BLaER1 treated with 17β-estradiol and CSF1 and Interleukin-3, amounts not matched to agents 10 nM and 100 nM (cell line): ENCODE measurements at regions not wholly inside any gene's neighbourhood (a gene's known extent, or its start where the extent isn't known, plus 50 kb on each side); places are given as distances from the start of the nearest gene placed in this dataset.

Experiments used
- H3K27ac ChIP-seq, 11 experiments: shearing (Covaris generic); formaldehyde crosslinking; 2 replicates each; pipeline ENCODE4 v1.8.1; 2022
- H3K27me3 ChIP-seq, 11 experiments: shearing (Covaris generic); formaldehyde crosslinking; 2 replicates each; pipeline ENCODE4 v1.8.1; 2022
- H3K36me3 ChIP-seq, 11 experiments: shearing (Covaris generic); formaldehyde crosslinking; 2 replicates each; pipeline ENCODE4 v1.8.1; 2022
- H3K4me1 ChIP-seq, 10 experiments: shearing (Covaris generic); formaldehyde crosslinking; 2 replicates each; pipeline ENCODE4 v1.8.1; 2022
- H3K4me2 ChIP-seq, 11 experiments: shearing (Covaris generic); formaldehyde crosslinking; 2 replicates each; pipeline ENCODE4 v1.8.1; 2022
- H3K4me3 ChIP-seq, 10 experiments: shearing (Covaris generic); formaldehyde crosslinking; 2 replicates each; pipeline ENCODE4 v1.8.1; 2022
- H3K9ac ChIP-seq, 11 experiments: shearing (Covaris generic); formaldehyde crosslinking; 2 replicates each; pipeline ENCODE4 v1.8.1; 2022
- H3K9me3 ChIP-seq, 11 experiments: shearing (Covaris generic); formaldehyde crosslinking; replicated peaks in 1 of 11; 2 replicates each; pipeline ENCODE4 v1.8.1; 2022
- H4K20me1 ChIP-seq, 11 experiments: shearing (Covaris generic); formaldehyde crosslinking; 2 replicates each; pipeline ENCODE4 v1.8.1; 2022
- Cebpa-rat ChIP-seq, 11 experiments: shearing (Covaris generic); IDR thresholded peaks; 2 replicates each; pipeline ENCODE4 v1.8.1; 2022

- Histone ChIP-seq H3K4me1 (peaks cover 0 to 26% (median 0%) of the 10 kb centered on the region in 10 experiments; a peak in 2 of 20 replicates), H3K4me2 (no peak overlapping the region), H3K27ac (peak overlapping the region in 1 of 11 experiments; percentile 12; a peak in 2 of 22 replicates), H4K20me1 (no peaks in the 10 kb centered on the region; a peak in 3 of 22 replicates), H3K9me3 (peaks cover 0 to 42% (median 0%) of the 10 kb centered on the region in 11 experiments; a peak in 4 of 22 replicates), H3K27me3 (peaks cover 75 to 100% (median 97%) of the 10 kb centered on the region in 11 experiments), H3K4me3 (no peak overlapping the region), H3K36me3 (no peaks in the 10 kb centered on the region), H3K9ac (no peak overlapping the region)
- TF ChIP-seq Cebpa-rat (IDR thresholded peaks at IDR 0.05), result no peak
Observed at GRCh38 chrX:34546366-34546765, 110.7 kb downstream of the TMEM47 start.

GRCh38 chrX:34528081-34528480 lies 129.0 kb downstream of the TMEM47 start:
- peaks cover 0 to 9% (median 0%) of the 10 kb centered on the region in 11 experiments; a peak in 1 of 22 replicates for H3K9me3 ChIP-seq
- peaks cover 87 to 100% (median 99%) of the 10 kb centered on the region in 11 experiments for H3K27me3 ChIP-seq
- no peak for TF ChIP-seq Cebpa-rat (IDR thresholded peaks at IDR 0.05)
- H3K9ac ChIP-seq, result no peak overlapping the region
- H3K4me1 ChIP-seq, result no peaks in the 10 kb centered on the region
- H3K27ac ChIP-seq, result no peak overlapping the region
- H3K4me3 ChIP-seq, result no peak overlapping the region
- no peak overlapping the region for H3K4me2 ChIP-seq
- no peaks in the 10 kb centered on the region; a peak in 3 of 22 replicates for H4K20me1 ChIP-seq
- H3K36me3 ChIP-seq, result no peaks in the 10 kb centered on the region

DNA sequence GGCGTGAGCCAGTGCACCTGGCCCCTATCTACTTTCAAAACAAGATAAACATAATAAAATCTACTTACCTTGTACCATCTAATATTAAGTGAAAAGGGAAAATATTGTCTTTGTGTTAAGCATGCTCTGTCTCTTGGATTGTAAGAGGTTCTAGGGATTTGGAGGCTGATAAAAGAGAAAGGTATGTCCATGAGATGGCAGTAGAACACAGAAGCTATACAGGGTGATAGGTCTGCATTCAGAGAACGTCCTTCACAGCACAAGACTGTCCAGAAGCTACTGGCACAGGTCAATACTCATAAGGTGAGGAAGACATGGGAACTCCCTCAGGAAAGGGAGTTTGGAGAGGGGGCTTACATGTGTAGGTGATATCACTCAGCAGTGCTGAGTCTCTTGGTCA lies 135.5 kb downstream of the TMEM47 start:
- H3K4me1 ChIP-seq, result no peaks in the 10 kb centered on the region
- H3K36me3 ChIP-seq, result no peaks in the 10 kb centered on the region
- H3K4me3 ChIP-seq, result no peak overlapping the region
- no peaks in the 10 kb centered on the region for H3K9me3 ChIP-seq
- no peak overlapping the region for H3K27ac ChIP-seq
- TF ChIP-seq Cebpa-rat (IDR thresholded peaks at IDR 0.05), result no peak
- H3K27me3 ChIP-seq, result peaks cover 84 to 100% (median 92%) of the 10 kb centered on the region in 11 experiments
- no peak overlapping the region for H3K4me2 ChIP-seq
- H4K20me1 ChIP-seq, result no peaks in the 10 kb centered on the region; a peak in 3 of 22 replicates
- H3K9ac ChIP-seq, result no peak overlapping the region

DNA sequence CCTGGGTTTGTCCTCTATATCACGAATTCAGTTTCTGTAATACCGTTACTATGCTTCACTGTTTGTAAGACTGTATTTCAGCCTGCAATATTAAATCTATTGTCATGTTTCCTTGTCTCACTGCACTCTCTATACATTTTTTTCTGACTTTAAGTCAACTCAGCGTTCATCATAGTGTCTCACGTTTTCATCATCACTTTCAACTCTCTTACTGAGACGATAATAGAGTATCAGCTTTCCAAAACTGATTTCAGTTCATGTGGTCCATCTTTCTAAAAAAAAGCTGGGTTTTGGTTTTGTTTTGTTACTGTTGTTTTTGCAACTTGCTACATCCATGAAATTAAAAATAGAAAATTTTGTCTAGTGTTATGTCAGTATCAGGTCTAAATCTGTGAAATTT lies 147.7 kb downstream of the TMEM47 start:
- H3K4me1 ChIP-seq, result no peaks in the 10 kb centered on the region
- peaks cover 38 to 84% (median 70%) of the 10 kb centered on the region in 11 experiments for H3K27me3 ChIP-seq
- no peak overlapping the region for H3K4me2 ChIP-seq
- peaks cover 0 to 15% (median 5%) of the 10 kb centered on the region in 11 experiments; a peak in 11 of 22 replicates for H3K9me3 ChIP-seq
- no peak overlapping the region for H3K27ac ChIP-seq
- no peak for TF ChIP-seq Cebpa-rat (IDR thresholded peaks at IDR 0.05)
- no peak overlapping the region for H3K9ac ChIP-seq
- H4K20me1 ChIP-seq, result no peaks in the 10 kb centered on the region
- H3K36me3 ChIP-seq, result no peaks in the 10 kb centered on the region
- no peak overlapping the region for H3K4me3 ChIP-seq

- TF ChIP-seq Cebpa-rat (IDR thresholded peaks at IDR 0.05), result no peak
- H3K27me3 ChIP-seq, result peaks cover 20 to 82% (median 71%) of the 10 kb centered on the region in 11 experiments; a peak in 19 of 22 replicates
- no peak overlapping the region for H3K27ac ChIP-seq
- H3K4me3 ChIP-seq, result no peak overlapping the region
- H4K20me1 ChIP-seq, result no peaks in the 10 kb centered on the region
- H3K4me2 ChIP-seq, result no peak overlapping the region
- H3K9me3 ChIP-seq, result peaks cover 0 to 18% (median 7%) of the 10 kb centered on the region in 11 experiments; a peak in 12 of 22 replicates
- no peak overlapping the region for H3K9ac ChIP-seq
- H3K4me1 ChIP-seq, result no peaks in the 10 kb centered on the region
- no peaks in the 10 kb centered on the region for H3K36me3 ChIP-seq
Observed at GRCh38 chrX:34503119-34503518, 154.0 kb downstream of the TMEM47 start.

DNA sequence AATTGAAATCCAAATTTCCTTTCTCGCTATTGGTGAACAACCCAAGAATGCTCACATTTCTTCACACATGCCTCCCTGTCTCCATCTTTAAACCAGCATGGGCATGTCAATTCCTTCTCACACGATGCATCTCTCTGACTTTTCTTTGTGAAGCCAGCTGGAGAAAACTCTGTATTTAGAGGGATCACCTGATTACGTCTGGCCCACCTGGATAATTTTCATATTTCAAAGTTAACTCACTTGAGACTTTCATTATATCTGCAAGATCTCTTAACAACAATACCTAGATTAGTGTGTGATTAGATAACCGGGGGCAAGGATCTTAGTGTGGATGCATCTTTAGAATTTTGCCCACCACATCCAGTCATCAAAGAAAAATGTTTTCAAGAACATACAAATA lies 164.0 kb downstream of the TMEM47 start:
- no peak overlapping the region for H3K4me2 ChIP-seq
- no peak overlapping the region for H3K9ac ChIP-seq
- peaks cover 40 to 80% (median 67%) of the 10 kb centered on the region in 11 experiments for H3K27me3 ChIP-seq
- H3K4me1 ChIP-seq, result no peaks in the 10 kb centered on the region
- TF ChIP-seq Cebpa-rat (IDR thresholded peaks at IDR 0.05), result no peak
- no peaks in the 10 kb centered on the region; a peak in 2 of 22 replicates for H3K9me3 ChIP-seq
- H4K20me1 ChIP-seq, result no peaks in the 10 kb centered on the region
- no peak overlapping the region for H3K27ac ChIP-seq
- no peak overlapping the region for H3K4me3 ChIP-seq
- no peaks in the 10 kb centered on the region for H3K36me3 ChIP-seq

DNA sequence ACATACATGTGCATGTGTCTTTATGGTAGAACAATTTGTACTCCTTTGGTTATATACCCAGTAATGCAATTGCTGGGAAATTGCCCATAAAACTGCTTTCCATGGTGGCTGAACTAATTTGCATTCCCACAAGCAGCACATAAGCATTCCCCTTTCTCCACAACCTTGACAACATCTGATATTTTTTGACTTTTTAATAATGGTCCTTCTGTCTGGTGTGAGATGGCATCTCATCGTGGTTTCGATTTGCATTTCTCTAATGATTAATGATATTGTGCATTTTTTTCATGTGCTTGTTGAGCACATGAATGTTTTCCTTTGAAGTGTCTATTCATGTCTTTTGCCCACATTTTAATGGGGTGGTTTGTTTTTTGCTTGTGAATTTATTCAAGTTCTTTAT lies 166.0 kb downstream of the TMEM47 start:
- no peak overlapping the region for H3K4me3 ChIP-seq
- TF ChIP-seq Cebpa-rat (IDR thresholded peaks at IDR 0.05), result no peak
- H3K9ac ChIP-seq, result no peak overlapping the region
- H3K4me1 ChIP-seq, result no peaks in the 10 kb centered on the region
- no peaks in the 10 kb centered on the region; a peak in 2 of 22 replicates for H3K9me3 ChIP-seq
- H3K4me2 ChIP-seq, result no peak overlapping the region
- H3K27ac ChIP-seq, result no peak overlapping the region
- H4K20me1 ChIP-seq, result no peaks in the 10 kb centered on the region
- peaks cover 44 to 88% (median 73%) of the 10 kb centered on the region in 11 experiments for H3K27me3 ChIP-seq
- no peaks in the 10 kb centered on the region for H3K36me3 ChIP-seq

GRCh38 chrX:34487364-34487763 lies 169.7 kb downstream of the TMEM47 start:
- no peak overlapping the region for H3K4me3 ChIP-seq
- H3K36me3 ChIP-seq, result no peaks in the 10 kb centered on the region
- H3K9me3 ChIP-seq, result no peaks in the 10 kb centered on the region
- no peak overlapping the region for H3K27ac ChIP-seq
- no peak overlapping the region for H3K4me2 ChIP-seq
- TF ChIP-seq Cebpa-rat (IDR thresholded peaks at IDR 0.05), result no peak
- H3K4me1 ChIP-seq, result no peaks in the 10 kb centered on the region
- H4K20me1 ChIP-seq, result no peaks in the 10 kb centered on the region
- no peak overlapping the region for H3K9ac ChIP-seq
- H3K27me3 ChIP-seq, result peaks cover 64 to 94% (median 85%) of the 10 kb centered on the region in 11 experiments

GRCh38 chrX:34483980-34484379 lies 173.1 kb downstream of the TMEM47 start:
- no peak overlapping the region for H3K4me2 ChIP-seq
- peaks cover 65 to 95% (median 89%) of the 10 kb centered on the region in 11 experiments; a peak in 21 of 22 replicates for H3K27me3 ChIP-seq
- H3K9me3 ChIP-seq, result no peaks in the 10 kb centered on the region; a peak in 1 of 22 replicates

GRCh38 chrX:34470507-34470906 lies 186.6 kb downstream of the TMEM47 start:
- Histone ChIP-seq H3K27me3 (peaks cover 46 to 95% (median 75%) of the 10 kb centered on the region in 11 experiments), H4K20me1 (no peaks in the 10 kb centered on the region; a peak in 1 of 22 replicates), H3K36me3 (no peaks in the 10 kb centered on the region), H3K4me2 (no peak overlapping the region), H3K4me1 (no peaks in the 10 kb centered on the region), H3K4me3 (no peak overlapping the region), H3K9me3 (0 out of 22 replicates have a peak, but pooled peaks cover 0 to 5% (median 0%) of the 10 kb centered on the region in 11 experiments), H3K27ac (no peak overlapping the region), H3K9ac (no peak overlapping the region)
- TF ChIP-seq Cebpa-rat (IDR thresholded peaks at IDR 0.05), result no peak

More at GRCh38 chrX:34483980-34484379, 173.1 kb downstream of the TMEM47 start:
- H4K20me1 ChIP-seq, result peaks cover 0 to 10% (median 0%) of the 10 kb centered on the region in 11 experiments; a peak in 2 of 22 replicates
- H3K9ac ChIP-seq, result no peak overlapping the region
- H3K4me1 ChIP-seq, result no peaks in the 10 kb centered on the region
- no peak for TF ChIP-seq Cebpa-rat (IDR thresholded peaks at IDR 0.05)
- H3K4me3 ChIP-seq, result no peak overlapping the region
- no peaks in the 10 kb centered on the region for H3K36me3 ChIP-seq
- H3K27ac ChIP-seq, result no peak overlapping the region
